HEK293 (cell line): ENCODE measurements at regions not wholly inside any gene's neighbourhood (a gene's known extent, or its start where the extent isn't known, plus 50 kb on each side); places are given as distances from the start of the nearest gene placed in this dataset.
A peak's percentile ranks its signal among the peaks of the same experiment; 100 is the strongest.

Experiments used
- CTCF ChIA-PET: fragments of 350-600 bp; formaldehyde crosslinking; extraction: SDS; loops from one replicate; lab custom pipeline; 2021; ENCODE audit warnings: antibody characterized with exemption; lab: Yijun Ruan, JAX
- POLR2A ChIA-PET: fragments of 300-600 bp; formaldehyde crosslinking; extraction: SDS; loops from one replicate; lab custom pipeline; 2020; ENCODE audit warnings: antibody characterized with exemption, inconsistent platforms; lab: Yijun Ruan, JAX
- H3K27ac ChIP-seq: fragments of 200-500 bp; sonication (Bioruptor generic); 2 replicates; pipeline ENCODE4 v1.5.1; 2014; ENCODE audit warnings: low read depth, low read length, control low read depth, inconsistent platforms; ENCODE audit errors: extremely low read depth
- H3K36me3 ChIP-seq, 2 experiments: fragments of 200-500 bp in 1 of 2; sonication (Bioruptor generic) in 1 of 2; 1 replicate in 1 of 2; 2 replicates in 1 of 2; pipeline ENCODE4 v1.5.1; 2014 to 2017; ENCODE audit warnings: inconsistent platforms in 2 of 2, low read length in 2 of 2; ENCODE audit not compliant: control insufficient read depth in 2 of 2, insufficient read depth in 1 of 2
- H3K4me1 ChIP-seq: fragments of 200-500 bp; sonication (Bioruptor generic); 2 replicates; pipeline ENCODE4 v1.5.1; 2014; ENCODE audit warnings: mild to moderate bottlenecking, low read length, inconsistent platforms; ENCODE audit not compliant: control insufficient read depth, insufficient read depth
- H3K4me3 ChIP-seq: 2 replicates; pipeline ENCODE4 v1.5.1; 2011; ENCODE audit warnings: low read depth, mild to moderate bottlenecking, control low read depth, low read length, moderate library complexity
- H3K9me3 ChIP-seq: fragments of 200-500 bp; sonication (Bioruptor generic); 2 replicates; pipeline ENCODE4 v1.5.1; 2014; ENCODE audit warnings: low read depth, low read length, inconsistent platforms; ENCODE audit not compliant: control insufficient read depth, insufficient read depth
- HOXC10 ChIP-seq: sonication (generic); formaldehyde crosslinking; IDR thresholded peaks from 2 replicates; pipeline ENCODE4 v1.8.1; 2023; ENCODE audit warnings: mild to moderate bottlenecking, missing genetic modification reagents
- PRDM10 ChIP-seq: fragments of 450-650 bp; formaldehyde crosslinking; IDR thresholded peaks from 2 replicates; pipeline ENCODE4 v1.5.1; 2016; ENCODE audit warnings: missing biosample characterization, missing genetic modification characterization
- ZFHX2 ChIP-seq: fragments of 450-650 bp; formaldehyde crosslinking; conservative IDR thresholded peaks from 2 replicates; pipeline ENCODE4 v1.5.1; 2016; ENCODE audit warnings: missing biosample characterization, missing genetic modification characterization
- ZNF112 ChIP-seq: fragments of 450-650 bp; formaldehyde crosslinking; IDR thresholded peaks from 2 replicates; pipeline ENCODE4 v1.5.0; 2017; ENCODE audit warnings: missing biosample characterization, missing genetic modification characterization
- ZNF280D ChIP-seq: fragments of 450-650 bp; formaldehyde crosslinking; IDR thresholded peaks from 2 replicates; pipeline ENCODE4 v1.5.1; 2016; ENCODE audit warnings: missing biosample characterization, missing genetic modification characterization
- ZNF416 ChIP-seq: fragments of 450-650 bp; formaldehyde crosslinking; IDR thresholded peaks from 2 replicates; pipeline ENCODE4 v1.5.1; 2016; ENCODE audit warnings: missing biosample characterization, missing genetic modification characterization
- ZNF423 ChIP-seq: fragments of 450-650 bp; formaldehyde crosslinking; IDR thresholded peaks from 2 replicates; pipeline ENCODE4 v1.5.1; 2016; ENCODE audit warnings: missing biosample characterization, missing genetic modification characterization
- ZNF473 ChIP-seq: fragments of 450-650 bp; formaldehyde crosslinking; IDR thresholded peaks from 2 replicates; pipeline ENCODE4 v1.5.1; 2017; ENCODE audit warnings: missing biosample characterization, missing genetic modification characterization
- ZNF548 ChIP-seq: fragments of 450-650 bp; formaldehyde crosslinking; IDR thresholded peaks from 2 replicates; pipeline ENCODE4 v1.5.1; 2016; ENCODE audit warnings: missing biosample characterization, missing genetic modification characterization
- ZNF664 ChIP-seq: fragments of 450-650 bp; formaldehyde crosslinking; IDR thresholded peaks from 2 replicates; pipeline ENCODE4 v1.5.1; 2016; ENCODE audit warnings: missing biosample characterization, missing genetic modification characterization
- ZNF707 ChIP-seq: fragments of 450-650 bp; formaldehyde crosslinking; IDR thresholded peaks from 2 replicates; pipeline ENCODE4 v1.5.1; 2016; ENCODE audit warnings: missing biosample characterization, missing genetic modification characterization
- ZSCAN23 ChIP-seq: fragments of 450-650 bp; formaldehyde crosslinking; IDR thresholded peaks from 2 replicates; pipeline ENCODE4 v1.5.1; 2016; ENCODE audit warnings: missing biosample characterization, missing genetic modification characterization
- ZSCAN5A ChIP-seq: fragments of 450-650 bp; formaldehyde crosslinking; IDR thresholded peaks from 2 replicates; pipeline ENCODE4 v1.5.1; 2016; ENCODE audit warnings: missing biosample characterization, missing genetic modification characterization
- TF ChIP-seq, protein P1 (sequence below): fragments of 450-650 bp; formaldehyde crosslinking; IDR thresholded peaks from 2 replicates; pipeline ENCODE4 v1.5.1; 2016; ENCODE audit warnings: missing biosample characterization, missing genetic modification characterization
- TF ChIP-seq, protein P2 (sequence below): fragments of 450-650 bp; formaldehyde crosslinking; IDR thresholded peaks from 2 replicates; pipeline ENCODE4 v1.5.1; 2016; ENCODE audit warnings: missing biosample characterization, missing genetic modification characterization

- TF ChIP-seq HOXC10 (no peak), ZNF664 (tag by site-specific recombination) (no peak), ZSCAN23 (tag by site-specific recombination) (no peak), ZNF416 (no peak), ZNF112 (tag by site-specific recombination) (no peak), ZNF707 (tag by site-specific recombination) (no peak), ZSCAN5A (tag by site-specific recombination) (no peak), ZNF280D (tag by site-specific recombination) (no peak), ZNF473 (tag by site-specific recombination) (no peak)
- TF ChIP-seq, protein P1, sequence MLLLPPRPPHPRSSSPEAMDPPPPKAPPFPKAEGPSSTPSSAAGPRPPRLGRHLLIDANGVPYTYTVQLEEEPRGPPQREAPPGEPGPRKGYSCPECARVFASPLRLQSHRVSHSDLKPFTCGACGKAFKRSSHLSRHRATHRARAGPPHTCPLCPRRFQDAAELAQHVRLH: no peak
- TF ChIP-seq, protein P2, sequence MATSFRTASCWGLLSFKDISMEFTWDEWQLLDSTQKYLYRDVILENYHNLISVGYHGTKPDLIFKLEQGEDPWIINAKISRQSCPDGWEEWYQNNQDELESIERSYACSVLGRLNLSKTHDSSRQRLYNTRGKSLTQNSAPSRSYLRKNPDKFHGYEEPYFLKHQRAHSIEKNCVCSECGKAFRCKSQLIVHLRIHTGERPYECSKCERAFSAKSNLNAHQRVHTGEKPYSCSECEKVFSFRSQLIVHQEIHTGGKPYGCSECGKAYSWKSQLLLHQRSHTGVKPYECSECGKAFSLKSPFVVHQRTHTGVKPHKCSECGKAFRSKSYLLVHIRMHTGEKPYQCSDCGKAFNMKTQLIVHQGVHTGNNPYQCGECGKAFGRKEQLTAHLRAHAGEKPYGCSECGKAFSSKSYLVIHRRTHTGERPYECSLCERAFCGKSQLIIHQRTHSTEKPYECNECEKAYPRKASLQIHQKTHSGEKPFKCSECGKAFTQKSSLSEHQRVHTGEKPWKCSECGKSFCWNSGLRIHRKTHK (tag by site-specific recombination): no peak
- TF ChIP-seq, all 188 proteins: peak for 0
Measured at GRCh38 chr4:125626946-125627345, 312.2 kb downstream of the FAT4 start (continued).

- TF ChIP-seq ZFHX2 (tag by site-specific recombination) (0 out of 2 replicates have a peak, but pooled peaks have one; percentile 13), PRDM10 (tag by site-specific recombination) (no peak), ZNF548 (tag by site-specific recombination) (no peak), ZNF423 (tag by site-specific recombination) (no peak)
- Histone ChIP-seq H3K4me3 (no peak overlapping the region), H3K4me1 (no peaks in the 10 kb centered on the region), H3K9me3 (no peaks in the 10 kb centered on the region), H3K27ac (no peak overlapping the region), H3K36me3 (no peaks in the 10 kb centered on the region)
- CTCF ChIA-PET: no interaction called here
- POLR2A ChIA-PET: no interaction called here
Measured at GRCh38 chr4:125639182-125639621, 324.4 kb downstream of the FAT4 start.
